ENCODE measurements at regions not wholly inside any gene's neighbourhood (a gene's known extent, or its start where the extent isn't known, plus 50 kb on each side); places are given as distances from the start of the nearest gene placed in this dataset.

- TF ChIP-seq CTCF (IDR thresholded peaks at IDR 0.05) (no peak), ZFX (IDR thresholded peaks at IDR 0.05; ENCODE audit: borderline replicate concordance) (no peak)
Measured at GRCh38 chr10:92758594-92758993, 68.8 kb downstream of the HHEX start.

Measured in 22Rv1 (cell line).